Panc1 (cell line): ENCODE measurements at regions not wholly inside any gene's neighbourhood (a gene's known extent, or its start where the extent isn't known, plus 50 kb on each side); places are given as distances from the start of the nearest gene placed in this dataset.
A peak's percentile ranks its signal among the peaks of the same experiment; 100 is the strongest.

Experiments
- ATAC-seq: fragments of 200-7000 bp; cut with Tn5 transposase; 2 replicates; pipeline ENCODE4 v1.9.1; 2020; ENCODE audit warnings: mild to moderate bottlenecking, moderate library complexity
- BruUV-seq: library from RNA; stranded (reverse); fragments of 400-500 nt; replicated peaks from 2 replicates; lab custom pipeline; 2021; lab: Mats Ljungman, UMichigan
- CTCF ChIA-PET: fragments of 300-600 bp; sonication (Branson Sonifier 250); formaldehyde crosslinking; loops from one replicate; lab custom pipeline; 2022; ENCODE audit warnings: antibody characterized with exemption; lab: Charles Lee
- POLR2A ChIA-PET: fragments of 300-600 bp; sonication (Branson Sonifier 250); formaldehyde crosslinking; loops from one replicate; lab custom pipeline; 2022; ENCODE audit warnings: antibody characterized with exemption; lab: Charles Lee
- DNase-seq: peaks from one replicate; pipeline ENCODE4 v3.0.0-alpha.2; 2010; ENCODE audit warnings: low read depth, low spot score
- H3K27ac ChIP-seq: 2 replicates; pipeline ENCODE4 v1.5.1; 2011; ENCODE audit warnings: mild to moderate bottlenecking, low read length, inconsistent platforms
- H3K27me3 ChIP-seq: fragments of 200-500 bp; sonication (Bioruptor generic); 2 replicates; pipeline ENCODE4 v1.6.0; 2014; ENCODE audit warnings: low read length, inconsistent platforms; ENCODE audit not compliant: control insufficient read depth, insufficient read depth
- H3K36me3 ChIP-seq: fragments of 200-500 bp; sonication (Bioruptor generic); 2 replicates; pipeline ENCODE4 v1.5.1; 2014; ENCODE audit warnings: inconsistent platforms, mild to moderate bottlenecking, low read length, moderate library complexity; ENCODE audit not compliant: control insufficient read depth, insufficient read depth
- H3K4me1 ChIP-seq: 2 replicates; pipeline ENCODE4 v1.5.1; 2011; ENCODE audit warnings: inconsistent platforms, mild to moderate bottlenecking, low read length, moderate library complexity; ENCODE audit not compliant: control insufficient read depth, insufficient read depth
- H3K4me3 ChIP-seq, 2 experiments: 2 replicates each; pipeline ENCODE4 v1.5.1; 2011 to 2012; ENCODE audit warnings: low read depth in 2 of 2, low read length in 2 of 2, mild to moderate bottlenecking in 2 of 2, inconsistent platforms in 1 of 2, moderate library complexity in 1 of 2
- H3K9me3 ChIP-seq: fragments of 200-500 bp; sonication (Bioruptor generic); 2 replicates; pipeline ENCODE4 v1.5.1; 2014; ENCODE audit warnings: low read depth, mild to moderate bottlenecking, inconsistent platforms, low read length, moderate library complexity; ENCODE audit not compliant: control insufficient read depth, insufficient read depth
- POLR2AphosphoS5 ChIP-seq: IDR thresholded peaks from 2 replicates; pipeline ENCODE4 v1.6.1; 2012; ENCODE audit warnings: mild to moderate bottlenecking, low read depth, low read length, moderate library complexity
- REST ChIP-seq, 2 experiments: IDR thresholded peaks; 2 replicates each; pipeline ENCODE4 v1.6.1; 2011 to 2012; ENCODE audit warnings: low read depth in 2 of 2, control low read depth in 1 of 2, low read length in 1 of 2, mild to moderate bottlenecking in 1 of 2, moderate library complexity in 1 of 2; ENCODE audit not compliant: insufficient read depth in 1 of 2
- SIN3A ChIP-seq: IDR thresholded peaks from 2 replicates; pipeline ENCODE4 v1.6.1; 2012; ENCODE audit warnings: low read depth, mild to moderate bottlenecking, low read length, moderate library complexity, borderline replicate concordance; ENCODE audit not compliant: insufficient read depth
- TCF7L2 ChIP-seq: IDR thresholded peaks from 2 replicates; pipeline ENCODE4 v1.6.1; 2011; ENCODE audit warnings: mild to moderate bottlenecking, low read depth, low read length, inconsistent platforms
- in situ Hi-C: cut with HindIII; loops from 2 replicates; pipeline ENCODE4 v1.10.0; 2016; ENCODE audit warnings: low sequenced_read_pairs, low pct_unique_long_range_greater_than_20kb
- intact Hi-C: fragments of 100-400 bp; cut with micrococcal nuclease; formaldehyde crosslinking; loops from one replicate; pipeline ENCODE4 v1.10.0; 2022; ENCODE audit not compliant: unreplicated experiment
- TF ChIP-seq, protein P1 (sequence below): fragments of 450-650 bp; IDR thresholded peaks from 2 replicates; pipeline ENCODE4 v1.5.1; 2017; ENCODE audit warnings: mild to moderate bottlenecking

DNA sequence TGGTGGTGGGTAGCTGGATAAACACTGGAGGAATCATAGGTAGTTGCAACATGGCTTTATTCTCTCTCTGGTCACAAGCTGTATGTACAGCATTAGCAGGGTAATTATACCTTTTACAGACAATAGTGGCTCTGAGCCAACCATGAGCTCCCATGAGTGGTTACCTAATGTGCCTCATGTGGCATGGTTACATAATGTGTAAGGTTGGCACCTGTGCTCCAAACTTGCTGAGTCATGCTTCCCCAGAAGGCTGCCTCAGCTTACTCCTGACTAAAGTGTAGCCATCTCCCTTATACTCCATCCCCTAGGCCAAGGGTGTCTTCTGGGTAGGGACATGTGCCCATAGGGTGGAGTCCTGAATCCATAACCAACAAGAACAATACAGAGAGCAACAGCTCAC, 345.3 kb upstream of the SEMA3C start:
- ATAC-seq: no peak
- H3K36me3 ChIP-seq: no peaks in the 10 kb centered on the region
- no TSS peak for BruUV-seq
- DNase-seq: no peak
- no peak overlapping the region for H3K4me3 ChIP-seq
- POLR2A ChIA-PET: no interaction called here
- intact Hi-C loops: no loop called here
- in situ Hi-C loops: no loop called here
- no peaks in the 10 kb centered on the region for H3K4me1 ChIP-seq
- peak overlapping the region; percentile 27; the same call in 1 of the 2 replicates for H3K27ac ChIP-seq
- TF ChIP-seq SIN3A (no peak), REST (IDR thresholded peaks at IDR 0.05; ENCODE audit: insufficient read depth in 1 of 2, low read depth in 2 of 2, low read length in 1 of 2) (no peak)
- CTCF ChIA-PET: no interaction called here
- no peaks in the 10 kb centered on the region for H3K27me3 ChIP-seq
- H3K9me3 ChIP-seq: peaks cover 20% of the 10 kb centered on the region; the same call in 1 of the 2 replicates

DNA sequence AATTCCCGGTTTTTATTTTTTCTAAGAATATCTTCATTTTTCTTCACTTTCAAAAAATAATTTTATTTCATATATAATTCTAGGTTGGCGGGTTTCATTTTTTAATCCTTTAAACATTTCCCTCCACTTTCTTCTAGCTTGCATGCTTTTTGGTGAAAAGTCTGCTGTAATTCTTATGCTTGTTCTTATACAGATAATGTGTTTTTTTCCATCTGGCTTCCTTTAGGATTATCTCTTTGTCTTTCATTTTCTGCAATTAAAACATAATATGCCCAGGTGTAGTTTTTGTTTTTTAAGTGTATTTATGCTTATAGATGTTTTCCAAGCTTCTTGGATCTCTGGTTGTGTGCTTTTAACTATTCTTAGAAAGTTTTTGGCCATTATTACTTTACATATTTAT, 341.3 kb upstream of the SEMA3C start:
- no peaks in the 10 kb centered on the region for H3K27me3 ChIP-seq
- no peak for DNase-seq
- TF ChIP-seq TCF7L2 (no peak), POLR2AphosphoS5 (no peak), REST (IDR thresholded peaks at IDR 0.05; ENCODE audit: insufficient read depth in 1 of 2, low read depth in 2 of 2, low read length in 1 of 2) (no peak), SIN3A (no peak)
- TF ChIP-seq, protein P1, sequence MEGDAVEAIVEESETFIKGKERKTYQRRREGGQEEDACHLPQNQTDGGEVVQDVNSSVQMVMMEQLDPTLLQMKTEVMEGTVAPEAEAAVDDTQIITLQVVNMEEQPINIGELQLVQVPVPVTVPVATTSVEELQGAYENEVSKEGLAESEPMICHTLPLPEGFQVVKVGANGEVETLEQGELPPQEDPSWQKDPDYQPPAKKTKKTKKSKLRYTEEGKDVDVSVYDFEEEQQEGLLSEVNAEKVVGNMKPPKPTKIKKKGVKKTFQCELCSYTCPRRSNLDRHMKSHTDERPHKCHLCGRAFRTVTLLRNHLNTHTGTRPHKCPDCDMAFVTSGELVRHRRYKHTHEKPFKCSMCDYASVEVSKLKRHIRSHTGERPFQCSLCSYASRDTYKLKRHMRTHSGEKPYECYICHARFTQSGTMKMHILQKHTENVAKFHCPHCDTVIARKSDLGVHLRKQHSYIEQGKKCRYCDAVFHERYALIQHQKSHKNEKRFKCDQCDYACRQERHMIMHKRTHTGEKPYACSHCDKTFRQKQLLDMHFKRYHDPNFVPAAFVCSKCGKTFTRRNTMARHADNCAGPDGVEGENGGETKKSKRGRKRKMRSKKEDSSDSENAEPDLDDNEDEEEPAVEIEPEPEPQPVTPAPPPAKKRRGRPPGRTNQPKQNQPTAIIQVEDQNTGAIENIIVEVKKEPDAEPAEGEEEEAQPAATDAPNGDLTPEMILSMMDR: no peak
- ChIA-PET CTCF (no interaction called here), POLR2A (no interaction called here)
- no TSS peak for BruUV-seq
- H3K36me3 ChIP-seq: no peaks in the 10 kb centered on the region
- no peak overlapping the region for H3K4me3 ChIP-seq
- intact Hi-C loops (no loop called here), in situ Hi-C loops (no loop called here)
- no peaks in the 10 kb centered on the region for H3K4me1 ChIP-seq
- peaks cover 25% of the 10 kb centered on the region; the same call in 1 of the 2 replicates for H3K9me3 ChIP-seq
- ATAC-seq: no peak
- H3K27ac ChIP-seq: no peak overlapping the region
